ENCODE measurements at regions not wholly inside any gene's neighbourhood (a gene's known extent, or its start where the extent isn't known, plus 50 kb on each side); places are given as distances from the start of the nearest gene placed in this dataset.
"Not testable (repeated sequence)": the region's sequence is repeated elsewhere in the genome, so short reads cannot be mapped to it uniquely, and the experiment has no call there.

GRCh38 chr15:23773093-23773492 lies 86.0 kb upstream of the NDN start:
- POLR2A ChIA-PET = no interaction called here
- TF ChIP-seq CTCF (IDR thresholded peaks at IDR 0.05; ENCODE audit: insufficient read depth, low read depth, low read length) = no peak
- DNase-seq (ENCODE audit: low read depth) = no peak
- Histone ChIP-seq H3K27me3 (ENCODE audit: control insufficient read depth, insufficient read depth, low read length) (no peaks in the 10 kb centered on the region), H3K4me3 (ENCODE audit: low read depth, low read length) (no peak overlapping the region), H3K36me3 (ENCODE audit: control insufficient read depth, insufficient read depth, low read length) (no peaks in the 10 kb centered on the region)
- CTCF ChIA-PET = no interaction called here

GRCh38 chr15:23787346-23788105 lies 100.4 kb upstream of the NDN start:
- Histone ChIP-seq H3K4me3 (ENCODE audit: low read depth, low read length) (no peak overlapping the region), H3K36me3 (ENCODE audit: control insufficient read depth, insufficient read depth, low read length) (no peaks in the 10 kb centered on the region), H3K27me3 (ENCODE audit: control insufficient read depth, insufficient read depth, low read length) (no peaks in the 10 kb centered on the region)
- ChIA-PET POLR2A (no interaction called here), CTCF (no interaction called here)
- no peak for TF ChIP-seq CTCF (IDR thresholded peaks at IDR 0.05; ENCODE audit: insufficient read depth, low read depth, low read length)
- no peak for DNase-seq (ENCODE audit: low read depth)

GRCh38 chr15:23793191-23793680 lies 106.1 kb upstream of the NDN start:
- ChIA-PET POLR2A (no interaction called here), CTCF (no interaction called here)
- no peak for DNase-seq (ENCODE audit: low read depth)
- Histone ChIP-seq H3K36me3 (ENCODE audit: control insufficient read depth, insufficient read depth, low read length) (no peaks in the 10 kb centered on the region), H3K4me3 (ENCODE audit: low read depth, low read length) (no peak overlapping the region), H3K27me3 (ENCODE audit: control insufficient read depth, insufficient read depth, low read length) (no peaks in the 10 kb centered on the region)
- no peak for TF ChIP-seq CTCF (IDR thresholded peaks at IDR 0.05; ENCODE audit: insufficient read depth, low read depth, low read length)

- POLR2A ChIA-PET = no interaction called here
- no peak for TF ChIP-seq CTCF (IDR thresholded peaks at IDR 0.05; ENCODE audit: insufficient read depth, low read depth, low read length)
- Histone ChIP-seq H3K4me3 (ENCODE audit: low read depth, low read length) (no peak overlapping the region), H3K36me3 (ENCODE audit: control insufficient read depth, insufficient read depth, low read length) (no peaks in the 10 kb centered on the region), H3K27me3 (ENCODE audit: control insufficient read depth, insufficient read depth, low read length) (no peaks in the 10 kb centered on the region)
- DNase-seq (ENCODE audit: low read depth) = no peak
- CTCF ChIA-PET = no interaction called here
Observed at GRCh38 chr15:23797747-23798446, 110.8 kb upstream of the NDN start.

GRCh38 chr15:23801881-23802280 lies 114.8 kb upstream of the NDN start:
- Histone ChIP-seq H3K36me3 (ENCODE audit: control insufficient read depth, insufficient read depth, low read length) (no peaks in the 10 kb centered on the region), H3K4me3 (ENCODE audit: low read depth, low read length) (no peak overlapping the region), H3K27me3 (ENCODE audit: control insufficient read depth, insufficient read depth, low read length) (no peaks in the 10 kb centered on the region)
- DNase-seq (ENCODE audit: low read depth) = no peak
- ChIA-PET CTCF (no interaction called here), POLR2A (no interaction called here)
- no peak for TF ChIP-seq CTCF (IDR thresholded peaks at IDR 0.05; ENCODE audit: insufficient read depth, low read depth, low read length)

GRCh38 chr15:23802896-23803435 lies 115.9 kb upstream of the NDN start:
- H3K27me3 ChIP-seq (ENCODE audit: control insufficient read depth, insufficient read depth, low read length); DNase-seq (ENCODE audit: low read depth); POLR2A ChIA-PET; H3K36me3 ChIP-seq (ENCODE audit: control insufficient read depth, insufficient read depth, low read length); CTCF ChIA-PET; H3K4me3 ChIP-seq (ENCODE audit: low read depth, low read length): not testable (repeated sequence)
